ENCODE measurements at regions not wholly inside any gene's neighbourhood (a gene's known extent, or its start where the extent isn't known, plus 50 kb on each side); places are given as distances from the start of the nearest gene placed in this dataset.
"Not testable (repeated sequence)": the region's sequence is repeated elsewhere in the genome, so short reads cannot be mapped to it uniquely, and the experiment has no call there.

DNA sequence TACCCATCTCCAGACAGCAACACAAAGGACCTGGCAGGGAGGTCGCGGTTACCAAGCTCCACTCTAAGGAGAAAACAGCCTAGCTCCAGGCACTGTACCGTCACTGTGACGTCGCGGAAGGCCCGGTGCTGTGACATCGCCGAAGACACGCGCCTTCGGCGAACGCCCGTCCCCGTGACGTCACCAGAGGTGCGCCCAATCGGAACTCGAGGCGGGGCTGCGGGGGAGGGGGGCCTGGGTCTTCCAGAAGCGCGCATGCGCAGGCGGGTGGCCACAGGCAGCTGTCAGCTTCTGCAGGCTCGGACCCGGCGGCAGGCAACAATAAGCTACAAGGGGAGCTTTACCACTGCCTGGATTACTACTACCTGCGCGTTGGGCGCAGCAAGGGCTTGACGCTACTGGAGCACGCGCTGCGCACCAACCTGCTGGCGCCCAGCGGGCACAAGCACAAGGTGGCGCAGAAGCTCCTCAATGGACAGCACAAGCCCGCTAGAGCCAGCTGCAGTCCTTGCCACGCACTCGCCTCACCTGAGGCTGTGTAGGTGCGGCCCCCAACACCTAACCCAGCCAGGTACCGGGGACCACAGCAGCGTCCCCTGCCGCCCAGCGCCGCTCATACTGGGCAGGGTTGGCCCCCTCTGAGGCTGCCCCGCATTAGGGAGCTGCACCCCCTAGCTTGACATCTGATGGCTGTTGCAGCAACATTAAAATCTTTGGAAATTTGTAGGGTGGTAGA, 208.4 kb downstream of the TPST1 start:
- DNase-seq = peak; percentile 72

DNA sequence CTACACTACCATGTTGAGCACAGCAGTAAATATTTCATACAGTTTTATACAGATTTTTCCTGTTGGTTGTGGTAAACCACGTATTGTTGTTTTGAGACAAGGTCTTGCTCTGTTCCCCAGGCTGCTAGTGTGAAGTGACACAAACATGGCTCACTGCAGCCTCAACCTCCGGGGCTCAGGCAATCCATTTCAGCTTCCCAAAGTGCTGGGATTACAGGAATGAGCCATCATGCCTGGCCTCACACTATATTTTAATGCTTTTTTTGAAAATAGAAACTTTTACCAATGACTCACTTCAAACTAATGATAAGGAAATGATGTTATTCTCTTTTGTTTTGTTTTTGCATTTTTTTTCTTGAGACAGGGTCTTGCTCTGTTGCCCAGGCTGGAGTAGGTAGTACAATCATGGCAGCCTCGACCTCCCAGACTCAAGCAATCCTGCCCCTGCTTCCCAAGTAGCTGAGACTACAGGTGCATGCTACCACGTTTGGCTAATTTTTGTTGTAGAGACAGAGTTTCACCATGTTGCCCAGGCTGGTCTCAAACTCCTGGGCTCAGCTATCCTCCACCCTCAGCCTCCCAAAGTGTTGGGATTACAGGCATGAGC, 210.6 kb downstream of the TPST1 start:
- DNase-seq = no peak

DNA sequence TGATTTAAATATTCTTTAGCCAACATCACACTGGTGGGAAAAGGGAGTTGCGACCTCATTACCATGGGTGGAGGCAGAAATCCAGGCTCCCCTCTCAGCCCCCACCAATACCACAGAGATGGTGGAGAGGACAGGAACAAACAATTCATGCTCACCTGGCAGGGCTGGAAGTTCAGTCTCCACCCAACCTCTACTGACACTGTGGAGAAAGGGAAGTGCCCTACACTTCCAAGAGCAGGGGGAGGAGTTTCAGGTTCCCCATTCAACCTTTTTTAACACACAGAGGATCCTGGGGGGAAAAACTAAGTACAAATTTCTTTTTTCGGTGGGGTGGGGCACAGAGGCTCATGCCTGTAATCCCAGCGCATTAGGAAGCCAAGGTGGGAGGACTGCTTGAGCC, 210.1 kb upstream of the KCTD7 start:
- no peak for DNase-seq

DNA sequence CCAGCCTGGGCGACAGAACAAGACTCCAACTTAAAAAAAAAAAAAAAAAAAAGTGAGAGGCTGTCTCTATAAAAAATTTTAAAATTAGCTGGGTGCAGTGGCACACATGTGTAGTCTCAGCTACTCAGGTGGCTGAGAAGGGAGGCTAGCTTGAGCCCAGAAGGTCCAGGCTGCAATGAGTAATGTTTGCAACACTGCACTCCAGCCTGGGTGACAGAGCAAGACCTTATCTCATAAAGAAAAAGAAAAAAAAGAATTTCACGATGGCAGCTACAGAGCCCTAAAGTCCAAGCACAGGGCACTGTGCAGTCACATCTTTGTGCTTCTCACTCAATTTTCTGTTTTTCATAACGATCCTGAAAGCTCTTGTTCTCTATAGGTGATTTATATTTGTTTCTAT, 209.5 kb upstream of the KCTD7 start:
- no peak for DNase-seq

DNA sequence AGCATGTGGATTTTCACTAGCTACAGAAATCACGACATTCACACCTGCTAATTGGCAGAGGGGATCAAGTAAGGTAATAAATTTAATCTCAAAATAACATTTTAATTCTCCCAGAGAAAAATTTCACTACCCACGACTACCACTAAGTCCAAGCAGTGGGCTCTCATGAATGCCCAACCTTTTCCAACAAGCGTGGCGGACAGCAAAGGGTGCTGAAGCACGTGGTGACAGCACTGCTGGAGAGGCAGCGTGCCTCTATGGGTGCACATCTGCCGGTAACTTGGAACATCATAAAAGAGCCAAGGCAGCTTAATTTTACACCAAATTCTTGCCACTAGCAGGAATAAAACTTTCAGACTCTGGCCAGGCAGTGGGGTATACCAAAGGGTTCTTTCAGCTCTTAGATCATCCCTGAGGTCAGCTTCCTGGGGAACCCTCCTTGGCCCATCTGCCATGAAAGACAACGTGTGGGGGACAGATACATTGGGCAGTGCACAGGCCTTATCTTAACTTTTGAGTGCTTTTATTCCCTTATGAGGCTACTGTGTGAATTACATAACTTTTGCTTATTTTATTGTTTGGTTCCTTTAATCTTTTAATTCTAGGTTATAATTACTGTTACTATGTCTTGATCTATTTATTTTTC, 206.7 kb upstream of the KCTD7 start:
- DNase-seq = no peak

DNA sequence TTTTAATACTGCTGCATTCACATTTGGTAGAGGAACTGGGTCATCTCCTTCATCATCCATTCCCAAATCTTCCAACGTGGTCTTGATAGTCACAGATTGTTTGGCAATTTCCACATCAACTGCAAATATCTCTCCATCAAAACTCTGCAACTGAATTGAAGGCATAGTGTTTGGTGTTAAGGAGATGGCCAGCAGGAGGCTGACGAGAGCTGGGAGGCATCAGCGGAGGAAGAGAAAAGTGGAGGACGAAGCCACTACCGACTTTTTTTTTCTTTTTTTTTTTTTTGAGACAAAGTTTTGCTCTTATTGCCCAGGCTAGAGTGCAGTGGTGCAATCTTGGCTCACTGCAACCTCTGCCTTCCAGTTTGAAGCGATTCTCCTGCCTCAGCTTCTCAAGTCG, 205.0 kb upstream of the KCTD7 start:
- DNase-seq = no peak

DNA sequence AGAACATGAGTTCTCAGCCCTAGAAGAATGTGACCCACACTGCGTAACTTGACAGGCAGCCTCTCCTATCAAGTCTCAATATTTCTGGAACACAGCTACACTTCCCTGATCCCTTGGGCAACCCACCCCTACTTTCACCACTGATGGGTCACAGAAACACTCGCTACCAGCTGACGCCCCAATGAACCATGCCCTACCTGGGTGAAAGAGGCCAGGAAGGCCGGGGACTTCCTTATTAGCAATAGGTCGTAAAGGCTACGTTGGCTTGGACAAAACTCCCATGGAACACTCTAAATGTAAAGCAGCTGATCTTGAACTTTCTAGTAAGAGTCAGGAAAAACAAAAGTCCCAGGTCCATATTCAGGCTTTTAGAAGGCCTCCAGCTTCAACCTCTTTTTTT, 202.3 kb upstream of the KCTD7 start:
- DNase-seq = no peak

DNA sequence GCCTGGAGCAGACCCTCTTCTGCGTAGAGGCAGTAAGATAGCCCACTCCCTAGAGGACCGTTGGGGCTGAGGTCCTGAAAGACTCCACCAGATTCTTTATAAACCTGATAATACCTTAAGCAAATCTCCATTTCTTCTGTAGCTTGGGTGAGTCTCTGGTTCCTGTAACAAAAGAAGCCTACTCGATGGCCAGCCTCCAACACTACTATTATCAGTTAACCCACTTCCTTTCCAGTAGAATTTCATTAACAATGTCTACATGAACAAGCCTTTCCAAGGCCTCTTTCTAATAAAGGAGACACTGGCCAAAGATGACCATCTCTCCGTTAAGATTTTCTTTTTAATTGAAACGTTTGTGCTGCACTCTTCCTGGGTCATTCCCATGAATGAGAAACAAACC, 201.7 kb upstream of the KCTD7 start:
- no peak for DNase-seq

DNA sequence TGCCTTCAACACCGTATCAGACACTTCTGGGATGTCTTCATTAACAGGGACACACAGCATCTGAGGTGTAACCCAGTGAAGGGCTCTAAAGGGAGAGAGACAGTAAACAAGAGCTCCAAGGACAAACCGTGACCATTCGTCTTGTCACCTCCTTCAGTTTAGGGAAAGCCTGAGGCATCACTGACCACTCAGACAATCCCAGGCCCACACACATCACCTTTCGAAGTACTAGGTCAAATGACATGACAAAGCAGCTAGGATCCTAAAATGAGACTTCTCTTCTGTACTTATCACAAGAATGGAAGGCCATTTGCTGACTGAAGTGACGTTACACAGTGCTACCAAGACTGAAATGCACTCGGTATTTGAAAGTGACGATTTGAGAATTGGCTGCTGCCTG, 200.7 kb upstream of the KCTD7 start:
- no peak for DNase-seq

DNA sequence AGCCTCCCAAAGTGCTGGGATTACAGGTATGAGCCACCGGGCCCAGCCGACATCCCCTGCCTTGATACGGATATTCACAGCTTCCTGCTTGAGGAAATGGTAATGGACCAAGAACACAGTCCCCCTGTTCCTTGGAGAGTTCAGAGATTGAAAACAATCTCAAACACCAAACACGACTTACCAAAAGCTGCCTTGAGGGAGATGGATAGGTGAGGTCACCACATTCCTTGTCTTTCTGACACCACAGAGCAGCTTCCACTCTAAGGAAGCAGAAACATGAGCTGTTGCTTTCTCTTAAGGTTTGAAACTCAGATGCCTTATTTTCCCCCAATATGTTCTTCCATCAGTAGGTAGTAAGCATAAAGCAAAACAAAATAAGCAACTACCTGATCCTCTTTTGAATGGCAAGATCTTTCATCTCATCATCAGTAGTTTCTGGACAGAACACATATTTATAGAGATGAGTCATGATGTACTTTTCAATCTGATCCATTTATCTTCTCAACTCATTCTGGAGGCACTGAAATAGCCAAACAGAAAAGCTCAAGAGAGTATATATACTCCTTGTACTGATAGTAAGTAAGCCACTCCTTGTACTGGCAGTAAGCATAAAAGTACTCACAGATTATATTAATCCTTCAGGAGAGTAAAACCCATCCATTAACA, 199.1 kb upstream of the KCTD7 start:
- DNase-seq = no peak

DNA sequence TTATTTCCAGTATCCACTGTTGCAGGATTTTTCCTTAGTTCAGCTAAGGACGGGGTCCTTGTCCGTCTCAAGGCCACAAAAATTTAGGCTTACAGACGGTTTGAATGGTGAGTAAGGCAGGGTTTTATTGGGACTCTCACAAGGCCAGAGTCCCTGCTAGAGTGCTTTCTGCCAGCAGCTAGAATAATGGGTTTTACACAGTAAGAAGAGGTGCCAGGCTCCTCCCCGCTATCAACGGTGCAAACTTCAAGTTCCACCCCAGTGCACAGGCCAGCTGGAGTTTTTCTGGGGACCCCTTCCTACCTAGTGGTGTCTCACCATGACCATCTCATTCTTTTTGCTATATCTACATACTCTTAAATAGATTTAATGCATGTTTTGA, 198.5 kb upstream of the KCTD7 start:
- no peak for DNase-seq

DNA sequence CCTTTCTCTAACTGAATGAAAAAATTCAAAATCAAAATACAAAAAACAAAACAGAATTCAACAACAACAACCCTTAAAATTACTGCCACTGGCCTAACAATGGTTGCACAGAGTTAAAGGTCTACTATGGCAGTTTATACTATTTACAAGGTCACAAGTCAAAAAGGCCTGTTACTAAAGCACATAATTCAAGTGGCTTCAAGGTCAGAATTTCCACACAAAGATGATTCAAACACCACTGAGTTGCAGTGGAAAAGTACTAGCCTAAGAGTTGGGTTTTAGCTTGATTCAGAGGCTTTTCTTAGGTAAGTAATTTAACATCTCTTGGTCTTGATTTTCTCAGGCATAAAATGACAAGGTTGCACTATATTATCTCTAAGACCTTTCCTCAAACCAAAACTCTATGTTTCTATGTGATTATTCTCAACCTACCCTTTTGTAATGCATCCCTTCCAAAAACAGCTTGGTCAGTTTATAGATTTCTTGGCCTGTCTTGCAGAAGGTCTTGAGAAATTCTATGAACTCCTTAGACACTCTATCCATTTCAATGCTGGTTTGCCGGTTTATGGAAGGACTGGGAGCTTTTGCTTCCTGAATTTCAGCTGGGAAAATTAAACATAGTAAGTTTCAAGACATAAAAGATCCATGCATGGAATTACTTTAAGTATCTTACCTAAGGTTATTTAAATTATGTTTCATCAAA, 189.8 kb upstream of the KCTD7 start:
- not testable (repeated sequence) for DNase-seq

DNA sequence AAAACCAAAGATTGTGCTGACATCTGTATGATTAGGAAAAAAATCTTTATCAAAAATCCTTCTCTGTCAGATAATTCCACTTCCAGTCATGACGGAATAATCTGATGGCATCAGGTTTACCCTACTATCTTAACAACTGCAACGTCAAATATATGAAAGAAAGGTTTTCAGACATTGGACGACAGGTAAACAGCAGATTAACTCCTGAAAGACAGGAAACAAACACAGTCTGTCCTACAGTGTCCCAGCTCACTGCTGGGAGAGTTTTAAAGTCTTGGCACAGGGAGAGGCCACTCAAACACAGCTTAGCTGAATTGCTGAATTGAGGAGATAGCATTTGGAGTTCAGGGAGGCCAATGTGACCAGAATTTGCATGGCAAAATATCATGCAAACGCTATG, 186.3 kb upstream of the KCTD7 start:
- DNase-seq = no peak

DNA sequence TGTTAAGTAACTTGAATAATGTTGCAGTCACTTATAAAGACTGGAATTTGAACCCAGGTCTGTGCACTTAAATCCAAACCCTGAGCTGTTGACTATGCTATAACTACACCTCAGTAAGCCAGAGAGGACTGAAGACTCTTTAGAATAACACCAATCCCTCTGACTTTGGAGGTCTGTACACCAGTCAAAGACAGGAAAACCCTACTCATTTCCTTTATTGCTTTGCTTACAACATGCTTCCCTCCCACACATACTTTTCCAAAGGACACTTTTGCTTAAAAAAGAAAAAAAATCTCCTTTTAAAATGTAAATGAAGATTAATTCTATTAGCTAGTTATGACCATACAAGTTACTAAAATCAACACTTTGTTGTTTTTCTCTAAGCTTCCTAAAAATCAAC, 184.7 kb upstream of the KCTD7 start:
- no peak for DNase-seq

DNA sequence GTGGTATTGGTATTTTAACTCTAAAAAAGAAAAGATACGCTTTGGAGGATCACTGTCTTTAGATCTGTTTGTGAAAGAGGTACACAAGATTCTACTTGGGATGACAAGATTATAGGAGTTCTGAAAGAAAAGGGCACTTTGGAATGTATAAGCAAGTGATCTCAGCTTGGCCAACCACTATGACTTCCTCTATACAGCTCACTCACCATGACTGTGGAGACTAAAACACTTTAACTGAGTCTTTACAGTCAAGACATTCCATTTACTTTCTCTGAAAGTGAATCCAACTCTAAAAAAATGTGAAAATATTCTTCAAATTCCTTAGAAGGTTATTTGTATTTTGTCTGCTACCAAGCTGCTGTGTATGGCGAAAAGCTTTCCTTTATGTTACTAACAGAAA, 181.7 kb upstream of the KCTD7 start:
- not testable (repeated sequence) for DNase-seq

DNA sequence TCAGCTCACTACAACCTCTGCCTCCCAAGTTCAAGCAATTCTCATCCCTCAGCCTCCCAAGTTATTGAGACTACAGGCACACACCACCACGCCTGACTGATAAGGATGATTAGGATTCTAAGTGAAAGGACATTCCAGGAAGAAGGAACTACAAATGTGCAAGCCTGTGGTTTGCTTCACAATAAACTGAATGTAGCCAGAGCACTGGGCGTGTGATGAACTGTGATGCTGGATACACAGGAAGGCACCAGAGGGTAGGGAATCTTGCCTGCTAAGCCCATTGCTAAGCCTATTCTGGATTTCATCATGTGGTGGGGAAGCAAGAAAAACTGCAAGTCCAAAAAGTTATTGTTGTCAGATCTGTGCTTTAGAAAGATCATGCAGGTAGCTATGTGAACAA, 177.9 kb upstream of the KCTD7 start:
- DNase-seq = not testable (repeated sequence)

DNA sequence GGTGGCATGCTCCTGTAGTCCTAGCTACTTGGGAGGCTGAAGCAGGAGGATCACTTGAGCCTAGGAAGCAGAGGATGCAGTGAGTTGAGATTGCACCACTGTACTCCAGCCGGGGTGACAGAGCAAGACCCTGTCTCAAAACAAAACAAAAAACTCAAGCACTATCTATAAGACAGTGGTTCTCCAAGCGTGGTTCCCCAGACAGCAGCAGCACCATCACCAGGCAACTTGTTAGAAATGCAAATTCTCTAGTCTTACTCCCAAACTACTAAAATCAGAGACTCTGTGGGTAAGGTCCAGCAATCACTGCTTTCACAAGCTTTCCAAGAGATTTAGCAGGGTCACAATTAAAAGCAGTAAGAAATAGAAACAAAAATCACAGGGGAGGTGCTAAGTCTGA, 177.0 kb upstream of the KCTD7 start:
- not testable (repeated sequence) for DNase-seq

DNA sequence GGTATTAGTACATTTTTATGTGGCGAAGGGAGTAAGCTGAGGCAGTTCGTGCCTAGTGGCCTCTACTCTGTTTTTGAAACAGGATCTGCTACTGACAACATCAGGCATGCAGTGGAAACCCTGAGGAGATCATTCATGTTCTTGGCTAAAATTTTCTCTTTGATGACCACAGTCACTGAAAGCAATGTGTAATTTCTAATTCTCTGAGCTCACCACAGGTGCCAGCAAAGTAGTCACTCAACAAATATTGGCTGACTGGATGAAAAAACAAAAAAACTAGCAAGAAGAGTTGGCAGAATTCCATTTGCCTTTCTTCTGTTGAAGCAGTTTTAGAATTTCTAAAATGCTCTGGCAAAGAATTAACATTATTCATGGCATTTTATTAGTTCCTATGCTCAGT, 176.5 kb upstream of the KCTD7 start:
- no peak for DNase-seq

DNA sequence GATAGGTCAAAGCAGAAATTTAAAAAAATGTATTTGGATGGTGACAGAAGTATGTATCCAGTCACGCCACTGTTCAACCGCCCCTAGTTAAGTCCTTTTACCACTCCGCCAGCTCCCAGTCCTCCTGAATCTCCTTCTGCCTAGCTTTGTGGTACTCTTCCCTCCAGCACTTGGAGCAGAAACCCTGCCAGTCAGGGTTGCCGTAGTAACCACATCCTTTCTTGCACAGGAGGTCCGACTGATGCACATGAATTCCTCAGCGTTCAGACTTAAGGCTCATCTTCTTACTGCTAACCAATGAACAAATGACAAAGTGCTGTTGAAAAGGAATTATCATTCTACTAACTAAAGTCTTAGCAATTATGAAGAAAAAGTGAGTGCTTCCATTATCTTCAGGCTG, 175.3 kb upstream of the KCTD7 start:
- no peak for DNase-seq

DNA sequence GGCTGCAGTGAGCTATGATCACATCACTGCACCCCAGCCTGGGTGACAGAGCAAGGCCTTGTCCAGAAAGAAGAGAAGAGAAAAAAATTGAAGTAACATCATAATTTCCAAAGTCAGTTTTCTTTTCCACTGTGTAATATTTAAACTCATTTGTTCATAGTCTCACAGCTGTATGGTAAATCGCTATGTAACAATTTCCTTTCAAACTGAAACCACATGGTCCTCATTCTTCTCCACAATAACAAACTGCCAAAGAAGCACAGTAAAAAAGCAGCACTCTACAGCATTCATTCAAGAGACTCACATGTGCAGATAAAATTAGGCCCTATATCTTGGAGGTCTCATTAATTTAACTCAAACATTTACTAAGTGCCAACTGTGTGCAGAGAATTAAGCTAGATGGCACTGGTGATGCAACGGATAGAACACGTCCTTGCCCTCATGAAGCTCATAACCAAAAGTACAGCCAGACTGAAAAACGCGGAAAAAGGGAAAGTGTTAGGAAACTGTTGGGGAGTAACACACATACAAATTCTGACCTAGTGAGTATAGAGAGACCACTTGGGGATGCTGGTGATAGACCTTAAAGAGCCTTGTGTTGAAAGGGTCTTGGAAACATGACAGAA, 174.0 kb upstream of the KCTD7 start:
- no peak for DNase-seq

DNA sequence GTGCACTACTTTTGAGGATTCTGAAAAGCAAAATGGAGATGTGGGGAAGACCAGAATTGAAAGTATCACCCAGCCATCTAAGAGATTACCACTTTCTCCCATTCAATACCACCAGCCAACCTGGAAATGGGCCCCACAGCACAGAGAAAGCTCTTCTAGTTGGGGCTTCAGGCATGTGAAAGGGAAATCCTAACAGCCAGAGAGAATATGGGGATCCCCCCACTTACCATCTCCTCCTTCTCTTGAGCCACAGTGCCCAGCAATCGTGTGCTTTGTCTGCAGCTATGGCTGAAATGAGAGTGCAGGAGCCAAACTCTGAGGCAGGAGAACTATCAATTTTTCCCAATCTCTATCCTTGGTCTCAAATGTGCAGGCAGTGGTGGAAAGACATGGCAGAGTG, 173.2 kb upstream of the KCTD7 start:
- not testable (repeated sequence) for DNase-seq

DNA sequence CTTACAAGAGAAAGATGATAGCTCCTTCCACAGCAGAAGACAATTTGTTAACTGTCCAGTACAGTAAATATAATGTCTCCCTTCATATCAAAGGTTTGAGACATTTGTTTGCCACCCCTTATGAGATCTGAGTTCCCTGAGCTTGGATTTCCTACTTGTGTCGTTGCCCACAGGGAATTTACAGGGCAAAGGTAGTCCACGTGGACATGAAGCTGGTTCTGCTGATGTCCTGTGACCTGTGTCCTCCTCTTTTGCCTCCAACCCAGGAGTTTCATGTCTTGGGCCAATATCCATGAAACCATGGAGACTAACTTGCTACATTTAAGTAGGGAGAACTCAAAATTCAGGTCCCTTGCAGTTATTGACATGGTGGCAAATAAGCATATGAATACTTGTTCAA, 172.2 kb upstream of the KCTD7 start:
- not testable (repeated sequence) for DNase-seq

DNA sequence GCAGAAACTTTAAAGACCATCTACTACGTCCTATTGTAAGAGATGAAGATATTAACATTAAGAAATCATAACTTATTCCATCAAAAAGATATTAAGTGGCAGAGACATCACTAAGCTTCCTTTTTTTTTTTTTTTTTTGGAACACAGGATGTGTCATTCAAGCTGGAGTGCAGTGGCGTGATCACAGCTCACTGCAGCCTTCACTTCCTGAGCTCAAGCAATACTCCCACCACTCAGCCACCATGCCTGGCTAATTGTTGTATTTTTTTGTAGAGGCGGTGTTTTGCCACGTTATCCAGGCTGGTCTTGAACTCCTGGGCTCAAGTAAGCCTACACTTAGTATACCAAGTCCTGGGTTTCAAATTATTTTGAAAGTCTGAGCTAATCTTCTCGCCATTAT, 169.7 kb upstream of the KCTD7 start:
- not testable (repeated sequence) for DNase-seq
